AG10803 (cell line): ENCODE measurements at regions not wholly inside any gene's neighbourhood (a gene's known extent, or its start where the extent isn't known, plus 50 kb on each side); places are given as distances from the start of the nearest gene placed in this dataset.

Experiments used
- DNase-seq: peaks from one replicate; pipeline ENCODE4 v3.0.0; 2010; ENCODE audit warnings: low read depth
- H3K4me3 ChIP-seq: 2 replicates; pipeline ENCODE4 v1.5.1; 2011; ENCODE audit warnings: mild to moderate bottlenecking, low read length, control low read depth
- CTCF ChIP-seq: conservative IDR thresholded peaks from 2 replicates; pipeline ENCODE4 v1.5.1; 2011; ENCODE audit warnings: mild to moderate bottlenecking, low read length, control low read depth, inconsistent platforms

- TF ChIP-seq CTCF: no peak
- DNase-seq: no peak
These were observed 541.1 kb downstream of the RAB28 start for GRCh38 chr4:12943069-12943468.

GRCh38 chr4:12933760-12934221, 550.3 kb downstream of the RAB28 start:
- no peak for DNase-seq
- TF ChIP-seq CTCF: no peak
- H3K4me3 ChIP-seq: no peak overlapping the region

More at GRCh38 chr4:12943069-12943468, 541.1 kb downstream of the RAB28 start:
- no peak overlapping the region for H3K4me3 ChIP-seq

- TF ChIP-seq CTCF: no peak
- DNase-seq: no peak
These were observed 551.8 kb downstream of the RAB28 start for GRCh38 chr4:12932203-12932788.

GRCh38 chr4:12929784-12930183, 554.4 kb downstream of the RAB28 start:
- H3K4me3 ChIP-seq: no peak overlapping the region
- no peak for DNase-seq
- no peak for TF ChIP-seq CTCF

More at GRCh38 chr4:12932203-12932788, 551.8 kb downstream of the RAB28 start:
- no peak overlapping the region for H3K4me3 ChIP-seq

- no peak for DNase-seq
- TF ChIP-seq CTCF: no peak
- H3K4me3 ChIP-seq: no peak overlapping the region
These were observed 555.4 kb downstream of the RAB28 start for GRCh38 chr4:12928751-12929150.

GRCh38 chr4:12926189-12927066, 557.7 kb downstream of the RAB28 start:
- no peak for DNase-seq

More at GRCh38 chr4:12926189-12927066, 557.7 kb downstream of the RAB28 start:
- H3K4me3 ChIP-seq: no peak overlapping the region
- TF ChIP-seq CTCF: no peak
